GM21390 (cell line): ENCODE measurements at regions not wholly inside any gene's neighbourhood (a gene's known extent, or its start where the extent isn't known, plus 50 kb on each side); places are given as distances from the start of the nearest gene placed in this dataset.
A peak's percentile ranks its signal among the peaks of the same experiment; 100 is the strongest.
"Not testable (repeated sequence)": the region's sequence is repeated elsewhere in the genome, so short reads cannot be mapped to it uniquely, and the experiment has no call there.

Experiments used
- ATAC-seq: cut with Tn5 transposase; IDR thresholded peaks from one replicate; pipeline ENCODE4 v1.9.1; 2021; ENCODE audit not compliant: unreplicated experiment

DNA sequence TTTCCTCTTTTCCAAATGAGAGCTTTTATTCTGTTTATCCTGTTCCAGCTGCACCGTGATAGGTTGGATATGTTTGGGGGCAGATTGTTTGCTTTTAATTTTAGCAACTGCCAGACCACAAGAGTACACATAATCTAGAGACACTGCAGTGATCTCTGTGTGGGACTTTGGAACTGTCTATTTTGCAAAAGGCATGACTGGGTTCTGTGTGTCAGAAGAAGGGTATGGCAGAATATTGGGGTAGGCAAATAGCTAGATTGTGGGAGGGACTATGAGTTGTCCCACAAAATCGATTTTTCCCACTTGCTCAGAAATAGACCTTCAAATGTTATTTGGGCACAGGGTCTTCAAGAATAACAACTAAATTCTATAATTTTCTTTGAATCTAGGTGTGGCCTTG, 275.9 kb upstream of the KITLG start:
- no peak for ATAC-seq

DNA sequence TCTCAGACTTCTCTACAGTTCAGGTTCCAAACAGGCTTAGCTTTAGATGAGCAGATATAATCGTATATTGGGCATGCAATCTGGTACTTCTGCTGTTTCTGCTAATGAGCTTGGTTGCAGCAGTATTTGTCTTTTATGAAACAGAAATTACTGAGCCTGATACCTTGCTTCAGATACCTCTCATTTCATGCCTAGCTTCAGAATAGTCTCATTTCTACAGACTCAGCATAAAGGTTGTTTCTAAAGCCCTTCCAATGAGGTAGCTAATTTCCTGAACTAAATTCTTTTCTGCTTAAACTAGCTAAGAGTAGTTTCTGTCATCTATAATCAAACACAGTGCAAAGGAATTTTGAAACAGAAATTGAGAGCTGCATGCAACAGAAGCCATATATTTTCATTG, 275.0 kb upstream of the KITLG start:
- no peak for ATAC-seq

DNA sequence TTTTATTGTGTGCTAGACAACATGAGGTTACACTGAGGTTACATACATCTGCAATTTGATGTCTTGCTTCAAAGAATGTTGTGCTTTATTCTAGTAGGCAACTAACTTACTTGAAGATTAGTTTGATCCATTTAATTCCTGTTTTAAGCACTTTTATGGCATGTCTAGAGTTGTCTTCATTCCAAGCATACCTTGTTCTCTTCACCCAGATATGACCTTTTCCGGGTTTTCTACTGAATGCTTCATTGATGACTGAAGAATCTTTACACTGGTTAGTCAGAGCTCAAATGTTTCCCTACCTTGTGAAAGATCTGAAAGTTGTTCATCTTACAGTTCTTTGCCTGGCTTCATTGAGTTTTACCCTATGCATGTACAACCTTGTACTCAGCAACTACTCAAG, 274.0 kb upstream of the KITLG start:
- no peak for ATAC-seq

DNA sequence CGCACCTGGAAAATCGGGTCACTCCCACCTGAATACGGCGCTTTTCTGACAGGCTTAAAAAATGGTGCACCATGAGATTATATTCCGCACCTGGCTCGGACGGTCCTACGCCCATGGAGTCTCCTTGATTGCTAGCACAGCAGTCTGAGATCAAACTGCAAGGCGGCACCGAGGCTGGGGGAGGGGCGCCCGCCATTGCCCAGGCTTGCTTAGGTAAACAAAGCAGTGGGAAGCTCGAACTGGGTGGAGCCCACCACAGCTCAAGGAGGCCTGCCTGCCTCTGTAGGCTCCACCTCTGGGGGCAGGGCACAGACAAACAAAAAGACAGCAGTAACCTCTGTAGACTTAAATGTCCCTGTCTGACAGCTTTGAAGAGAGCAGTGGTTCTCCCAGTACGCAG, 267.0 kb upstream of the KITLG start:
- not testable (repeated sequence) for ATAC-seq

DNA sequence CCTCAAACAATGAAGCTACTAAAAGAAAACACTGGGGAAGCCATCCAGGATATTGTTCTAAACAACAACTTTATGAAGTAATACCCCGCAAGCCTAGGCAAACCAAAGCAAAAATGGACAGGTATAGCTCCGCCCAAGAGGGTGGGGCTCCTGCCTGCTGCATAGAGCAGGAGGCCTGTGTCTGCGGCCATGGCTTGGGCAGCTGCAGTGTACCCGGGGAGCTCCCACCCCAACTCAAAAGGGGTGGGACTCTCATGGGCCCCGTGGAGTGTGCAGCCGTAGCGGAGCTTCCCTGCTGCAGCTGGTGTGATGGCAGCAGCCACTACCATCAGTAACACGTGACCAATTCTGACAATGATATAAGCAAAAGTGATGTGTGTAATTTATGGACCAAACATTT, 264.2 kb upstream of the KITLG start:
- ATAC-seq = no peak

DNA sequence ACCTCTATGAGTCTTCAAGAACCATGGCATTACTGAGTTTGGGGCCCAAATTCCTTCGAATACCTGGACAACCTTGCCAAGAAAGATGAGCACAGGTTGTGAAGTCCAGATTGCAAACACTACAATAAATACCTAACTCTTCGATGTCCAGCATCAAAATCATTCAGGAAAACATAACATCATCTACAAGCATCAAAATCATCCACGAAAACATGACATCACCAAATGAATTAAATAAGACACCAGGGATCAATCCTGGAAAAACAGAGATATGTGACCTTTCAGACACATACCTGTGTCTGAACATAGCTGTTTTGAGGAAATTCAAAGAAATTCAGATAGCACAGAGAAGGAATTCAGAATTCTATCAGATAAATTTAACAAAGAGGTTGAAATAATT, 262.0 kb upstream of the KITLG start:
- no peak for ATAC-seq

DNA sequence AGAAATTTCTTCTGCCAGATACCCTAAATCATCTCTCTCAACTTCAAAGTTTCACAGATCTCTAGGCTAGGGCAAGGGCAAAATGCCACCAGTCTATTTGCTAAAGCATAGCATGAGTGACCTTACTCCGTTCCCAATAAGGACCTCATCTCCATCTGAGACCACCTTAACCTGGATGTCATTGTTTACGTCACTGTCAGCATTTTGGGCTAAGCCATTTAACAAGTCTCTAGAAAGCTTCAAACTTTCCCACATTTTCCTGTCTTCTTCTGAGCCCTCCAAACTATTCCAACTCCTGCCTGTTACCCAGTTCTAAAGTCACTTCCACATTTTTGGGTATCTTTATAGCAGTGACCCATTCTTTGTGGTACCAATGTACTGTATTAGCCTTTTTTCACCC, 259.2 kb upstream of the KITLG start:
- no peak for ATAC-seq

DNA sequence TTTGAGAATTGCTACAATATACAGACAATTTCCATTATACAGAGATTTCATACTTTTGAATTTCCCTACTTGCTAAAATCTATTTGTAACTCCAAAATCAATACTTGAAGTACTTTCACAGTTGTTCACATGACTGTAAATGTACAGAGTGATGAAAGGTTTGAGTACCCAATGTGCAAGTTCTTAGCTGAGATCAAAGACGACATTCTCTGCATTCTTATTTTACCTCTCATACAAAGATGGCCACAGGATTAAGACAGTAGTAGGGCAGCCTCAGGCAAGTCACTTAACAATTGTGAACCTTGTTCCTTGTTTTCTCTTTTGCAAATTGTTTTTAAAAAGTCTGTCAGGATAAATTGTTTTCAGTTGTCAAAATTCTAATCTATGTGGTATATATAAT, 255.9 kb upstream of the KITLG start:
- ATAC-seq = no peak

DNA sequence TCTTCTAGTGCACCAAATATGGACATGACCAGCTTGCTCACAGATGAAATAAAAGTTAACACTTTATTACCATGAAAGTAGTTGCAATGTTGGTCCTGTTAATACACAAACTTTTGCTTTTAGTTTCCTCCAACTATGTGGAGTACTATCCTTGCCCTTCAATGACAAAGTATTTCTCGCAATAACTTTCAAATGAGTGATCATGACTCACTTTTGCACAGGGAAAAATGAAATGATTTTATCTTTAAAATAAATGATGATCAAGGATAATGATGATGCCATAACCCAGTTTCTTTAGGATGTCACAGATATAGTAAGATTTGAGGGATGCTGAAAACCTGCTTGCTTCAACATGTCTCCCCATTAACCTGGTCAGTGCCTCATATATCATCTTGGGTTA, 254.0 kb upstream of the KITLG start:
- ATAC-seq = no peak

DNA sequence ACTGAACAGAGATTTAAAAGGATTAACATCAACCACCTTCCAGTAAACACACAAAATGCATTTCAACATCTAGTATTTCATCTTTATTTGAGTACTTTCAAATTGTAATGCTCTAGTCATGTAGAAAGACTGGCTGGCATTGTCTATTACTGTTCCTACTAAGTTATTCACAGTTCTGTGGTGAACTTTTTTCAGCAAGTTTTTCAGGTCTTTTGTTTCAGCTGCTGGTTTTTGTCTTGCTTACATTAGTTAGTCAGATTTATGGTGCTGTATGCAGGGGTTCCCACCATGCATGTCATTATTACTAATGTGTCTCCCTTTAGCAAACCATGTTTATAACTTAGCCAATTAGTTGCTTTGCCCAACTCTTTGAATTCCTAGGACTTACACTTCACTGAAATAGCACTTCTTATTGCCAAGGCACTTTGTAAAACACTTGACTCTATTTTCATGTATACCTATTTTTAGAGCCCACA, 253.4 kb upstream of the KITLG start:
- ATAC-seq = no peak

DNA sequence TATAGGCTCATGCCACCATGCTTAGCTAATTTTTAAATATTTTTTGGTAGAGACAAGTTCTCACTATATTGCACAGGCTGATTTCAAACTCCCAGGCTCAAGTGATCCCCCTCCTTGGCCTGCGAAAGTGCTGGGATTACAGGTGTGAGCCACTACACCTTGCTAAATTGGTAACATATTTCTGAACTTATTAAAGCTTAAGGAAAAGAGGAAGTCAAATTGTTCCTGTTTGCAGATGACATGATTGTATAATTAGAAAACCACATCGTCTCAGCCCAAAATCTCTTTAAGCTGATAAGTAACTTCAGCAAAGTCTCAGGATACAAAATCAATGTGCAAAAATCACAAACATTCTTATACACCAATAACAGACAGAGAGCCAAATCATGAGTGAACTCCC, 248.3 kb upstream of the KITLG start:
- ATAC-seq = not testable (repeated sequence)

DNA sequence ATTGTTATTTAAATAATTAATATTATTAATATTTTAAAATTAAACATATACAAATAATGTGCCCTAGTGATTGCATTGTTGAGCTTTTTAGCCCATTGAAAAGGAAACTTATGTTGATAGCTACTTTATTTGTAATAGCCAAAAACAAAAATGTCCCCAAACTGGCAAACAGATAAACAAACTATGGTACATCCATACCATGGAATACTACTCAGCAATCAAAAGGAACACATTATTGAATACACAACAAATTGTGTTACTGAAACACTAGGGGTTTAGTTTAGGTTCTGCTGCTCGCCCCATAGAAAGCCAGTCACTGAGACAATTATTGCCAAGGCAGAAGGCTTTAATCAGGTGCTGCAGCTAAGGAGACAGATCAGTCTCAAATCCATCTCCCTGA, 239.7 kb upstream of the KITLG start:
- no peak for ATAC-seq

DNA sequence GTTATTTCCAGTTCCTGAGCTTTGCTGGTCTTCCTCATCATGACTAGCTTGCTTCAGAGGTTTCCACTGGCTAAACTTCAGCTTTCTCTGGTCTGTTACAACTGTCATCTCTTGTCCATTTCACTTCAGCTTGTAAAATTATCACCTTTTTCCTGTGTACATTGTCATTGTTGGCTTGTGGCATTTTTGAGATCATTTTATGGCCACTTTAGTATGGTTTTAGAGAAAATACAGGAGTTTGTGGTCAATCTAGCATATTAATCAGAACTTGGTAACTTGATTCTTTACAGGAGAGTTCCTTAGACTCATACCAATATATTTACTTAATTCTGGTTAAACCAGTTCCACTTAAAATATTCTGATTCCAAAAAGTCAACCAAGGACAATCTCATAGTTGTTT, 235.9 kb upstream of the KITLG start:
- ATAC-seq = no peak

DNA sequence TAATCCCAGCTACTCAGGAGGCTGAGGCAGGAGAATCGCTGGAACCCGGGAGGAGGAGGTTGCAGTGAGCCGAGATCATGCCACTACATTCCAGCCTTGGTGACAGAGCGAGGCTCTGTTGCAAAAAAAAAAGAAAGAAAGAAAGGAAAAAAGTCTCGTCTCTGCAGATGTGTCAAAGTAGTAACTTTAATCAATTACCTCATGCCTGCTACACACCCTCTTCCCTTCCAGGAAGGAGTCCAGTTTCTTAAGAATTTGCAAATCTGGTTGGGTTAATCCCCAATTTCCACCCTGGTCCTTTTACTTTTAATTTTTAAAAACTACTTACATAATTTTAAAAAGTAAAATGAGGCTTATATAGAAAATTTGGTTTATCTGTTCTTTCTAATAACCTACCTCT, 234.5 kb upstream of the KITLG start:
- no peak for ATAC-seq

DNA sequence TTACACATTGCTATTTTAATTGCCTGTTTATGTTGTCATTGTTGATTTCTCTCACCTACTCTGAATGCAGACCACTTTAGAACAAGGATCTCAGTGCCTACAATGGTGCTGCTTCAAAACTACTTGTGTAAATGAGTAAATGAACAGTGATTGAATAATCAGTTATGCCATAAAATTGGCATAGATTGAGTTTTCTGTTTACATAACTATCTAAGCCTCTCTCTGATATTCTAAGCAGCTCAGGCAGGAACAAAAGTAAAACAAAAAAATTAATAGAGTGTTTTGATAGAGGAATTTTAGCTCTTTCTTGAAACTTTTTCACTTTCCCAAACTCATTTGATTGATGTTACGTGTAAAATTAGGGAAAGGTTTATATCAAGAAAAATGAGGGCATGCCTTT, 232.3 kb upstream of the KITLG start:
- no peak for ATAC-seq

DNA sequence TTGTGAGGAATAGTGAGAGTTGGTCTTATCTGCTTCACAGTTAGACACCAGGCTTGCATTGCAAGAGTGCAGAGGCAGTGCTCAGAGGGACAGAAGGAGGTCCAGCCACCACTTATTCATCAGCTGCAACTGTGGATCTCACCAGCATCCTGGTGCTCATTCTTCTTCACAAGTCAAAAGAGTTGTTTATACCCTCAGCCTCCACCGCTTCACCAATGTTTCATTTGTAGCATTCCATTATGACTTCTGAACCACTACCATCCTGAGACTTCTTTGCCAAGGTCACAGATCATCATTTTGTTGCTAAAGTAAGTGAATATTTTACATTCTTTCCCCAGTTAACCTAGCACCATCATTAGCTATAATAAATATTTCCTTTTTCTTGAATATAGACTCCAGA, 230.5 kb upstream of the KITLG start:
- no peak for ATAC-seq

DNA sequence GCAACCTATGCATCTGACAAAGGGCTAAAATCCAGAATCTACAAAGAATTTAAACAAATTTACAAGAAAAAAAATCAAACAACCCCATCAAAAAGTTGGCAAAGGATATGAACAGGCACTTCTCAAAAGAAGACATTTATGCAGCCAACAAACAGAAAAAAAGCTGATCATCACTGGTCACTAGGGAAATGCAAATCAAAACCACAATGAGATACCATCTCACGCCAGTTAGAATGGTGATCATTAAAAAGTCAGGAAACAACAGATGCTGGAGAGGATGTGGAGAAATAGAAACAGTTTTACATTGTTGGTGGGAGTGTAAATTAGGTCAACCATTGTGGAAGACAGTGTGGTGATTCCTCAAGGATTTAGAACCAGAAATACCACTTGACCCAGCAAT, 229.6 kb upstream of the KITLG start:
- not testable (repeated sequence) for ATAC-seq

DNA sequence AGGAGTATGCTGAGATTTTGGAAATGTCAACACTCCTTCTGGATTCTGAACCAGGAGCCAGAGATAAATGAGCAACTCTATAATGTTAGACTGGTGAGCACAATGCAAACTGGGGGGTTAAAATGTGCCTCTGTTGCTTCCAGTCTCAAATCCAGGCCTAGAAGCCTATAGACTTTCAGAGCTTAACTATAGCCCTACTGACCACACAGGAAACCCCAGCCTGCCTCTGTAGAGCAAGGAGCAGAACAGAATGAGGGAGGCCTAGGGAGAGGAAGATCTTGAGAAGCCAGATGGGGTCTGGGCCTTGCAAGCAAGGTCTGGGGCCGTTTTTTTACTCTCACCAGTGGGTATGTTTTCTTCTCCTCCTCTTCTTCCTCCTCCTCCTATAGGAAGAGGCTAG, 225.4 kb upstream of the KITLG start:
- no peak for ATAC-seq

DNA sequence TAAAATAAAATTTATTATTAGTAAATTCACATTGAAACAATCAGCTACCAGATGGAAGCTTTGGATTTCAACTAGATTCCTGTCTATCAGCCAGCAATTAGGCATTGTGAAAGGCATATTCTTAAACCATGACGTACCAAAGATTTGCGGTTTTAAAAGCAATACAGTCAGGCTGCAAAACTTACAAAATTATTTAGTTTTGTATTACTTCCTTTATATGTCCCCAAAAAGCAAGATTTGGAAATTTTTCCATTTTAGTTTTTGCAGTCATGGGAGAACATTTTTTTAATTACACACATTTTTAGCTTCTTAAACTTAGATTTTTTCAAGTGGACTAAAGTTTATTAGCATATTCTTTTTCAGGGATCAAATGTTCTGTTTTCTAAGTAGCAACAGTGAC, 225.0 kb upstream of the KITLG start:
- ATAC-seq = no peak

DNA sequence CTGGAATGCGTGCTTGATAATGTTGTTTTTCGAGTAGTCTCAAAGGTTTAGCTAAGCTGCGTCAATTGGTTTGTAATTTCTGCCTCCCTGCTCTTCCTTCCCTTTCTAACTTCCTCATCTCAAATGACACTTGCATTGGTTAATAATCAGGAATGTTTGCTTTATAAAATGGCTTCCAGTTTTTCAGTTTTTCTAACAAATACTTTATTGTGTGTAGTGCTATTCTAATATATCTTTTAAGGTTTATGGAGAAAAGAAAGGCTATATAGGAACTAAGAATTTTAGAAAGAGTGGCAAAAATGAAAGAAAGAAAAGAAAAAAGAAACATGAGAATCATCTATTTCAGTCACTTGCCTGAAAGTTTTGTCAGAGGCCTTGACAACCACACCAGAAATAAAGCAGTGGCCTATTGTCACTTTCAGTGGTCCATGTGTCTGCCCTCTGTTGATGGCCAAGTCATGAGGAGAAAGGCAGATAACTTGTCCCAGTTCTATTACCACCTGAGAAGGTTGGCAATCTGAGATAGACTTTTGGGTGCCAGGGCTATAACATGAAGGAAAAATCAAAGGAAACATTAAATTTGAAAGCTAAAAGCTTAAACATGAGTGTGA, 221.9 kb upstream of the KITLG start:
- peak; percentile 58 for ATAC-seq

DNA sequence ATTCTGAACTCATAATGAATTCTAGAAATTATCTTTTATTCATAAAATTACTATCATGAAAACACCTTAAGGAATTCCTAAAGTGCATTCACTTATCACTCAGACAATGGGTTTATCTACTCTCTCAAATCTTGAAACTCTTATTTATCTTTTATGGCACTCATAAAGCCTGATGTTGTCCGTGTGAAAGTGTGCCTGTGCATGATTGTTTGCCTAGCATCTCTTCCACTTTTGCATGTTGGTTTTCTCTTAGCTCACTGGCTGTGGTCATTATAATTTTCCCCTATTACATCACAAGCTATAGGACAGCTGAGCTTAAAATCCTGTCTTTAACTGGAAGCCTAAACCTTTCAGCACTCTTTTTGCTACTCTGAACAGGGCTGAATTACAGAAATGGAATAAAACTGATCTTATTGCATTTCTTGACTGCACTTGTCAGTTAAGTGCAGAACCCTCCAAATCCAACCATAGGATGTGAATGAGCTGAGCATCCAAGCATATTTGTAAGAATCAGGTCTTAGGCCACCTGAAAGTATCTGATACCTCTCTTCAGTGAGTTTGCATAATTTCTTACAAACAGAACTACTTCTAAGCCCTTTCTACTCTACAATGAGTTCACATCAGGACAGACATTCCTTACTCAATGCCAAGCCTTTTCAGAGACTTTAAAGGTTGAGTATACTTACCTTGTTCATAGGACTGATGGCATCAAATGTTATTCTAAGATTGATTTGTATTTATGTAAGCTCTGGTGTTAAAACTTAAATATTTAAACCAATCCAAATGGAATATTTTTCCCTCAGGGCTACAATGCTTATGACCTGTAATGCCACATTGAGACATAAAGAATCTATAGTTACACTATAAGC, 221.2 kb upstream of the KITLG start:
- no peak for ATAC-seq

DNA sequence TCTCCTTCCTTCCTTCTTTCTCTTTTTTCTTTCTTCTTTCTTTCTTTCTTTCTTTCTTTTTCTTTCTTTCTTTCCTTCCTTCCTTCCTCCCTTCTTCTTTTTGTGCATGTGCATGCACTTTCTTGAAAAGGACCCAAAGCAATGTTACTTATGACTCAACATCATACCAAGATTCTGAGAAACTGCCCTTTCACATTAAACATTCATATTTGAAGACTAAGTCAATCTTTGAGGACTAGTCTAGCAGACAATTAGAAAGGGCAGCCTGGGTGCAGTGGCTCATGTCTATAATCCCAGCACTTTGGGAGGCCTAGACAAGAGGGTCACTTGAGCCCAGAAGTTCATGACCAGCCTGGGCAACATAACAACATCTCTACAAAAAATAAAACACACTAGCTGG, 212.8 kb upstream of the KITLG start:
- no peak for ATAC-seq

DNA sequence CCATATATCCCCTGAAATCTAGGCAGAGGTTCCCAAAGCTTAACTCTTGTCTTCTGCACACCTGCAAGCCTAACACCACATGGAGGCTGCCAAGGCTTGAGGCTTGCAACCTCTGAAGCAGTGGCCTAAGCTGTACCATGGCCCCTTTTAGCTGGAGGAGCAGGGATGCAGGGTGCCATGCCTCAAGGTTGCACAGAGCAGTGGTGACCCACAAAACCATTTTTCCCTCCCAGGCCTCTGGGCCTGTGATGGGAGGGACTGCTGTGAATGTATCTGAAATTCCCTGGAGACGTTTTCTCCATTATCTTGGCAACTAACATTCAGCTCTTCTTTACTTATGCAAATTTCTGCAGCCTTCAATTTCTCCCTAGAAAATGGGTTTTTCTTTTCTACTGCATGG, 210.0 kb upstream of the KITLG start:
- no peak for ATAC-seq
